GM23248 (cell line): ENCODE measurements at regions not wholly inside any gene's neighbourhood (a gene's known extent, or its start where the extent isn't known, plus 50 kb on each side); places are given as distances from the start of the nearest gene placed in this dataset.

Source experiments
- EZH2 ChIP-seq: fragments of 200-600 bp; sonication (generic); IDR thresholded peaks from 2 replicates; pipeline ENCODE4 v1.6.1; 2018; ENCODE audit warnings: antibody characterized with exemption, mild to moderate bottlenecking; ENCODE audit not compliant: insufficient read depth, poor library complexity, severe bottlenecking
- EZH2phosphoT487 ChIP-seq: fragments of 200-600 bp; sonication (generic); IDR thresholded peaks from 2 replicates; pipeline ENCODE4 v1.6.1; 2018; ENCODE audit warnings: antibody characterized with exemption, moderate library complexity, mild to moderate bottlenecking, low read depth; ENCODE audit not compliant: insufficient read depth

GRCh38 chr9:89886281-89886700 is 281.5 kb downstream of the GADD45G start:
- TF ChIP-seq EZH2 (no peak), EZH2phosphoT487 (no peak)
